LoVo (cell line): ENCODE measurements at regions not wholly inside any gene's neighbourhood (a gene's known extent, or its start where the extent isn't known, plus 50 kb on each side); places are given as distances from the start of the nearest gene placed in this dataset.

Experiments
- DNase-seq: peaks from one replicate; pipeline ENCODE4 v3.0.0-alpha.2; 2016; ENCODE audit warnings: low spot score

GRCh38 chr7:98463837-98464557, 63.1 kb upstream of the BAIAP2L1 start:
- DNase-seq = no peak

GRCh38 chr7:98462911-98463633, 62.2 kb upstream of the BAIAP2L1 start:
- no peak for DNase-seq

GRCh38 chr7:98460902-98461301, 60.0 kb upstream of the BAIAP2L1 start:
- DNase-seq = no peak

GRCh38 chr7:98459529-98459928, 58.6 kb upstream of the BAIAP2L1 start:
- no peak for DNase-seq

GRCh38 chr7:98458090-98458875, 57.4 kb upstream of the BAIAP2L1 start:
- DNase-seq = no peak

GRCh38 chr7:98456866-98457265, 56.0 kb upstream of the BAIAP2L1 start:
- DNase-seq = no peak

GRCh38 chr7:98452791-98453190, 51.9 kb upstream of the BAIAP2L1 start:
- DNase-seq = no peak
